GM21737 (cell line): ENCODE measurements at regions not wholly inside any gene's neighbourhood (a gene's known extent, or its start where the extent isn't known, plus 50 kb on each side); places are given as distances from the start of the nearest gene placed in this dataset.
"Not testable (repeated sequence)": the region's sequence is repeated elsewhere in the genome, so short reads cannot be mapped to it uniquely, and the experiment has no call there.

Experiments used
- ATAC-seq: cut with Tn5 transposase; IDR thresholded peaks from one replicate; pipeline ENCODE4 v1.9.1; 2021; ENCODE audit warnings: mild to moderate bottlenecking, moderate library complexity; ENCODE audit not compliant: unreplicated experiment

DNA sequence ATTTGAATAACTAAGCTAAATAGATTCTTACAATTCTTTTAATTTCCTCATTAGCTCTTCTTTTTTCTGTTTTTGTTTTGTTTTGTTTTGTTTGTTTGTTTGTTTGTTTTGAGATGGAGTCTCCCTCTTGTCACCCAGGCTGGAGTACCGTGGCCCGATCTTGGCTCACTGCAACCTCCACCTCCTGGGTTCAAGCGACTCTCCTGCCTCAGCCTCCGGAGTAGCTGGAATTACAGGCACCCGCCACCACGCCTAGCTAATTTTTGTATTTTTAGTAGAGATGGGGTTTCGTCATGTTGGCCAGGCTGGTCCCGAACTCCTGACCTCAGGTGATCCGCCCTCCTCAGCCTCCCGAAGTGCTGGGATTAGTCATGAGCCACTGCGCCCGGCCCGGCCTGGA is 70.7 kb upstream of the ZNF658 start:
- ATAC-seq, result not testable (repeated sequence)

DNA sequence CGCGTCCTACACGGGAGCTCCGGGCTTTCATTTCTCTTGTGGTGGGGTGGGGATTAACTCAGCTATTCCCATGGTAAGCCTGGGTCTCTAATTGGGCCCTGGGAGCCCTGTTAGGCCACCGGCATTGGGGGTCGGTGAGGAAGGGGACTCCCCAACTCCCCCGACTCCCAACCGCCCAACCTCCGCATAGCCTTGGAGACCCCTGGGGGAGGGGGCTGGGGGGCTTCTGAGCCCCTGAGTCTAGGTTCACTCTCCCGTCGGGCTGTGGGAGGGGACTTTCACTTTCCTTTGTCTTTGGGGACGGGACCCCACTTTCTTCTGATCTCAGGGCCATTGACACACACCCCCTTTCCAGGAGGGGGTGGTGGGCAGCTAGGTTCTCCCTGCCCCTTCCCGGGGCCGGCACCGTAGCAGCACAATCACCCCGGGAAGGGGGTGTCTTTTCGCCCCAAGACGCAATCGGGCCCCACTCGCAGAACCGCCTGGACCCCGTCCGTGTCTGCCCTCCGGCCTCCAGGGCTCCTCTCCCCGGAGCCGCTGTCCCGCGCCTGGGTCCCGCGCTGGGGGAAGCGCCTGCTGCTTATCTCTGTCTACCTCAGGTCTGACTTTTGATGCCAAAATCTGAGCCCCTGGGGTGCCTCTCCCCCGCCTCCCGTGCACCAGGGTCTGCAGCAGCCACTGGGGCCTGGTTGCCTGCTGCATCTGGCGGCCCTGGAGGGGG is 69.6 kb upstream of the ZNF658 start:
- not testable (repeated sequence) for ATAC-seq

DNA sequence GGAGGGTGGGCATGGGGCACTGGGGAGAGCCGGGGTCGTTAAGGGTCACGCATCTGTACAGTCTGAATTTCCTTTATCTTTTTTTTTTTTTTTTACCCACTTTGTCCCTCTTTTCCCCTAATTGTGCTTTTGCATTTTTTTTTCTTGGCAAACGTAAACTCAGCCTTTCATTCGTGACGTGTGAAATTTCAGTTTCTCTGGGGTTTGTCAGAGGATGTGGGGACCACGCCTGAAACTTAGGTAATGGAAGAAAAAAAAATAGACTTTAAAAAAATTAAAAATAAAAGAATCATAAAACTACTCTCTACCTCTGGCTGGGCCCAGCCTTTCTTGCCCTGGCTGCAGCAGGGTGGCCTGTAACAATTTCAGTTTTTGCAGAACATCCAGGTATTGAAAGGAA is 68.3 kb upstream of the ZNF658 start:
- ATAC-seq, result not testable (repeated sequence)

DNA sequence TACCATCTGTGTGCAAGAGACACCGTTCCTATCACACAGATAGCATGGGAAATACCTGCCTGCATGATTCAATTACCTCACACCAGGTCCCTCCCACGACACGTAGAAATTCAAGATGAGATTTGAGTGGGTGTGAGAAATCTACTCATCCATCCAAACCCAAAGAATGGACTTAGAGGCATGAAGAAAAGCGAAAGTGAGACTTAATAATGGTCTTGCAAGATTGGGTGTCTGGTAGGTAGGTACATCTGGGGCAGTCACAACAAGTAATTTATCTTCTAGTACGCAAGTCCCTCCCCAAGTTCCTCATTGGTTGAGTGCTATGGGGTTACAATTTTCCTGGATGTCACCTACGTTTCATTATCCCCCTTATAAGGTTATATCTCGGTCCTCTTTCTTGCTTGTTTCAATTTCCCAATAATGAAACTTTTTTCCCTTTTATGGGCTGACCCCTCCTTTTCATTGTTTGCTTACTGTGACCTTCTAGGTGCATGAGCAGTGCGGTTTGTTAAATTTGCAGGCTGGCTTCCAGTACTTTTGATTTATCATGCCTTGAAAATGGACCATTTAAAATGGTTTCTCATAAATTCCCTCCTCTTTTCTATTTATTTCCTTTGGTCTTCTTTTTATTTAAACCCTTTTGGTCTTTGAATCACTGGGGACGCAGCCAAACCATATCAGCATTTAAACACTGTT is 63.1 kb upstream of the ZNF658 start:
- ATAC-seq, result not testable (repeated sequence)
